HG03520 (cell line): ENCODE measurements at regions not wholly inside any gene's neighbourhood (a gene's known extent, or its start where the extent isn't known, plus 50 kb on each side); places are given as distances from the start of the nearest gene placed in this dataset.

Experiments
- ATAC-seq: cut with Tn5 transposase; IDR thresholded peaks from one replicate; pipeline ENCODE4 v1.9.1; 2021; ENCODE audit warnings: mild to moderate bottlenecking, moderate library complexity; ENCODE audit not compliant: unreplicated experiment

GRCh38 chr17:12365805-12366204 is 299.9 kb upstream of the MYOCD start:
- ATAC-seq, result no peak

- no peak for ATAC-seq
Measured at GRCh38 chr17:12369065-12369464, 296.6 kb upstream of the MYOCD start.

- no peak for ATAC-seq
Measured at GRCh38 chr17:12376276-12376675, 289.4 kb upstream of the MYOCD start.

- ATAC-seq, result no peak
Measured at GRCh38 chr17:12386225-12386624, 279.5 kb upstream of the MYOCD start.

GRCh38 chr17:12388226-12388625 is 277.5 kb upstream of the MYOCD start:
- ATAC-seq, result no peak

GRCh38 chr17:12389421-12389820 is 276.3 kb upstream of the MYOCD start:
- no peak for ATAC-seq

GRCh38 chr17:12390631-12391030 is 275.1 kb upstream of the MYOCD start:
- no peak for ATAC-seq

- no peak for ATAC-seq
Measured at GRCh38 chr17:12391468-12391867, 274.2 kb upstream of the MYOCD start.

GRCh38 chr17:12395733-12396354 is 269.8 kb upstream of the MYOCD start:
- no peak for ATAC-seq

GRCh38 chr17:12398441-12399051 is 267.1 kb upstream of the MYOCD start:
- ATAC-seq, result no peak

- ATAC-seq, result no peak
Measured at GRCh38 chr17:12402963-12403622, 262.6 kb upstream of the MYOCD start.

- ATAC-seq, result no peak
Measured at GRCh38 chr17:12403881-12404398, 261.8 kb upstream of the MYOCD start.

GRCh38 chr17:12406623-12407215 is 259.0 kb upstream of the MYOCD start:
- no peak for ATAC-seq

- no peak for ATAC-seq
Measured at GRCh38 chr17:12407495-12408252, 258.0 kb upstream of the MYOCD start.

- ATAC-seq, result no peak
Measured at GRCh38 chr17:12409082-12409481, 256.6 kb upstream of the MYOCD start.

GRCh38 chr17:12410717-12411116 is 255.0 kb upstream of the MYOCD start:
- ATAC-seq, result no peak

GRCh38 chr17:12415031-12415430 is 250.7 kb upstream of the MYOCD start:
- no peak for ATAC-seq

GRCh38 chr17:12421077-12421476 is 244.6 kb upstream of the MYOCD start:
- no peak for ATAC-seq

GRCh38 chr17:12421646-12422306 is 243.9 kb upstream of the MYOCD start:
- ATAC-seq, result peak; percentile 43

GRCh38 chr17:12422651-12423050 is 243.0 kb upstream of the MYOCD start:
- no peak for ATAC-seq

GRCh38 chr17:12423337-12423736 is 242.4 kb upstream of the MYOCD start:
- no peak for ATAC-seq
